ENCODE measurements at regions not wholly inside any gene's neighbourhood (a gene's known extent, or its start where the extent isn't known, plus 50 kb on each side); places are given as distances from the start of the nearest gene placed in this dataset.
A peak's percentile ranks its signal among the peaks of the same experiment; 100 is the strongest.

- no peak overlapping the region for H3K4me3 ChIP-seq (ENCODE audit: low read depth, low read length)
- no peak for TF ChIP-seq CTCF (IDR thresholded peaks at IDR 0.05; ENCODE audit: low read depth, low read length)
Measured at GRCh38 chr20:6566821-6567220, 200.7 kb upstream of the BMP2 start.

GRCh38 chr20:6562111-6562510 is 205.4 kb upstream of the BMP2 start:
- no peak for TF ChIP-seq CTCF (IDR thresholded peaks at IDR 0.05; ENCODE audit: low read depth, low read length)
- H3K4me3 ChIP-seq (ENCODE audit: low read depth, low read length), result no peak overlapping the region

- no peak overlapping the region for H3K4me3 ChIP-seq (ENCODE audit: low read depth, low read length)
- TF ChIP-seq CTCF (IDR thresholded peaks at IDR 0.05; ENCODE audit: low read depth, low read length), result no peak
Measured at GRCh38 chr20:6560978-6561377, 206.5 kb upstream of the BMP2 start.

GRCh38 chr20:6559791-6560190 is 207.7 kb upstream of the BMP2 start:
- H3K4me3 ChIP-seq (ENCODE audit: low read depth, low read length), result no peak overlapping the region
- no peak for TF ChIP-seq CTCF (IDR thresholded peaks at IDR 0.05; ENCODE audit: low read depth, low read length)

- TF ChIP-seq CTCF (IDR thresholded peaks at IDR 0.05; ENCODE audit: low read depth, low read length), result no peak
- H3K4me3 ChIP-seq (ENCODE audit: low read depth, low read length), result no peak overlapping the region
Measured at GRCh38 chr20:6558341-6558740, 209.1 kb upstream of the BMP2 start.

GRCh38 chr20:6533761-6534479 is 233.6 kb upstream of the BMP2 start:
- peak overlapping the region; percentile 47 for H3K4me3 ChIP-seq (ENCODE audit: low read depth, low read length)
- TF ChIP-seq CTCF (IDR thresholded peaks at IDR 0.05; ENCODE audit: low read depth, low read length), result no peak

GRCh38 chr20:6533351-6533750 is 234.1 kb upstream of the BMP2 start:
- H3K4me3 ChIP-seq (ENCODE audit: low read depth, low read length), result peak overlapping the region; percentile 47
- TF ChIP-seq CTCF (IDR thresholded peaks at IDR 0.05; ENCODE audit: low read depth, low read length), result no peak

All from WI38 (cell line).